Endothelial cell of umbilical vein (primary cell): ENCODE measurements at regions not wholly inside any gene's neighbourhood (a gene's known extent, or its start where the extent isn't known, plus 50 kb on each side); places are given as distances from the start of the nearest gene placed in this dataset.

Source experiments
- BruUV-seq: library from RNA; stranded (reverse); fragments of 400-500 nt; replicated peaks from 2 replicates; lab custom pipeline; 2021; lab: Mats Ljungman, UMichigan
- CTCF ChIA-PET: fragments of 300-600, 350-600 bp; sonication (Branson Sonifier 250); formaldehyde crosslinking; loops from one replicate; lab custom pipeline; 2021; ENCODE audit warnings: antibody characterized with exemption, inconsistent platforms; lab: Charles Lee
- POLR2A ChIA-PET: fragments of 300-600, 350-600 bp; sonication (Branson Sonifier 250); formaldehyde crosslinking; loops from one replicate; lab custom pipeline; 2021; ENCODE audit warnings: antibody characterized with exemption, inconsistent platforms; lab: Charles Lee
- DNase-seq: peaks from one replicate; pipeline ENCODE4 v3.0.0-alpha.2; 2011; ENCODE audit warnings: low read depth, low spot score
- FAIRE-seq: peaks from 2 replicates; lab custom pipeline; 2011; peaks lifted over from hg19 to GRCh38; lab: Jason Lieb, UNC
- H2AFZ ChIP-seq: 2 replicates; pipeline ENCODE4 v1.6.0; 2012; ENCODE audit warnings: low read depth, low read length, control low read depth, inconsistent platforms
- H3K27ac ChIP-seq: 2 replicates; pipeline ENCODE4 v1.5.1; 2011; ENCODE audit warnings: low read depth, mild to moderate bottlenecking, control low read depth, low read length, moderate library complexity; ENCODE audit not compliant: insufficient read depth
- H3K27me3 ChIP-seq, 2 experiments: 2 replicates each; pipeline versions ENCODE4 v1.6.0 to v1.6.1; 2011; ENCODE audit warnings: low read length in 2 of 2, mixed read lengths in 1 of 2; ENCODE audit not compliant: control insufficient read depth in 2 of 2, insufficient read depth in 2 of 2
- H3K36me3 ChIP-seq, 2 experiments: 2 replicates in 1 of 2; 3 replicates in 1 of 2; pipeline ENCODE4 v1.5.1; 2011; ENCODE audit warnings: low read length in 2 of 2, mild to moderate bottlenecking in 1 of 2, moderate library complexity in 1 of 2; ENCODE audit not compliant: control insufficient read depth in 2 of 2, insufficient read depth in 2 of 2; ENCODE audit errors: extremely low read depth in 1 of 2
- H3K4me1 ChIP-seq: 3 replicates; pipeline ENCODE4 v1.5.1; 2011; ENCODE audit warnings: mild to moderate bottlenecking, low read length; ENCODE audit not compliant: control insufficient read depth, insufficient read depth; ENCODE audit errors: extremely low read depth
- H3K4me2 ChIP-seq: 2 replicates; pipeline ENCODE4 v1.6.1; 2011; ENCODE audit warnings: low read length, control low read depth, mixed read lengths; ENCODE audit not compliant: insufficient read depth
- H3K4me3 ChIP-seq, 3 experiments: fragments of 200-600 bp in 1 of 3; sonication (generic), shearing (Covaris generic) in 1 of 3; replicated peaks in 1 of 3; 2 replicates each; pipeline ENCODE4 v1.5.1; 2011 to 2016; ENCODE audit warnings: control low read depth in 3 of 3, low read length in 3 of 3, mild to moderate bottlenecking in 2 of 3, inconsistent platforms in 1 of 3, low read depth in 1 of 3, moderate library complexity in 1 of 3; ENCODE audit not compliant: insufficient read depth in 1 of 3
- H3K79me2 ChIP-seq: 2 replicates; pipeline ENCODE4 v1.6.0; 2012; ENCODE audit warnings: low read length, inconsistent platforms; ENCODE audit not compliant: control insufficient read depth, insufficient read depth
- H3K9ac ChIP-seq: replicated peaks from 2 replicates; pipeline ENCODE3; 2011; ENCODE audit warnings: low read length, control low read depth; ENCODE audit not compliant: insufficient read depth; ENCODE audit errors: extremely low read depth
- H3K9me1 ChIP-seq: replicated peaks from 3 replicates; pipeline ENCODE4 v1.6.0; 2011; ENCODE audit warnings: mild to moderate bottlenecking, low read length; ENCODE audit not compliant: control insufficient read depth, insufficient read depth; ENCODE audit errors: extremely low read depth
- H3K9me3 ChIP-seq: replicated peaks from 2 replicates; pipeline ENCODE4 v1.5.1; 2012; ENCODE audit warnings: low read length, inconsistent platforms; ENCODE audit not compliant: control insufficient read depth, insufficient read depth
- H4K20me1 ChIP-seq: replicated peaks from 2 replicates; pipeline ENCODE3; 2011; ENCODE audit warnings: mild to moderate bottlenecking, low read length; ENCODE audit not compliant: control insufficient read depth, insufficient read depth; ENCODE audit errors: extremely low read depth
- EZH2 ChIP-seq: IDR thresholded peaks from 2 replicates; pipeline ENCODE4 v1.6.1; 2012; ENCODE audit warnings: borderline replicate concordance, low read depth, mild to moderate bottlenecking, moderate library complexity, low read length, inconsistent platforms; ENCODE audit not compliant: severe bottlenecking
- FOS ChIP-seq: IDR thresholded peaks from 2 replicates; pipeline ENCODE4 v1.6.1; 2011; ENCODE audit warnings: mild to moderate bottlenecking, low read length, moderate library complexity, borderline replicate concordance; ENCODE audit not compliant: insufficient read depth
- GATA2 ChIP-seq: IDR thresholded peaks from 2 replicates; pipeline ENCODE4 v1.7.0; 2011; ENCODE audit warnings: low read depth, mild to moderate bottlenecking, moderate library complexity, mixed read lengths, low read length; ENCODE audit not compliant: insufficient read length, insufficient read depth
- JUN ChIP-seq: IDR thresholded peaks from 2 replicates; pipeline ENCODE4 v1.6.1; 2011; ENCODE audit warnings: borderline replicate concordance, low read depth; ENCODE audit not compliant: insufficient read length, insufficient read depth
- MAX ChIP-seq: IDR thresholded peaks from 2 replicates; pipeline ENCODE4 v1.6.1; 2011; ENCODE audit not compliant: insufficient read depth, insufficient read length
- POLR2A ChIP-seq: IDR thresholded peaks from 2 replicates; pipeline ENCODE4 v1.6.1; 2012; ENCODE audit warnings: low read depth, mild to moderate bottlenecking, control low read depth, low read length
- dilution Hi-C: fragments of 300-500 bp; cut with MboI; formaldehyde crosslinking; loops from one replicate; pipeline ENCODE4 v1.15.0; 2019; ENCODE audit warnings: low sequenced_read_pairs; ENCODE audit not compliant: extremely low pct_ligation_motif_present
- intact Hi-C: fragments of 100-400 bp; cut with micrococcal nuclease; formaldehyde crosslinking; loops from one replicate; pipeline ENCODE4 v1.10.0; 2022
- TF ChIP-seq, protein P1 (sequence below), 2 donors: IDR thresholded peaks; 1 replicate in 1 of 2; 2 replicates in 1 of 2; pipeline ENCODE4 v1.5.1; 2011; ENCODE audit warnings: low read length in 2 of 2, mild to moderate bottlenecking in 2 of 2, moderate library complexity in 2 of 2, control low read depth in 1 of 2, inconsistent platforms in 1 of 2, low read depth in 1 of 2; ENCODE audit not compliant: insufficient read depth in 1 of 2; ENCODE audit errors: extremely low read depth in 1 of 2

- Histone ChIP-seq H3K79me2 (no peaks in the 10 kb centered on the region), H3K9me1 (no peaks in the 10 kb centered on the region), H2AFZ (no peak overlapping the region), H3K9me3 (no peaks in the 10 kb centered on the region), H3K27ac (no peak overlapping the region), H3K4me1 (no peaks in the 10 kb centered on the region), H3K27me3 (no peaks in the 10 kb centered on the region), H3K9ac (no peak overlapping the region), H3K36me3 (no peaks in the 10 kb centered on the region), H3K4me2 (no peak overlapping the region), H4K20me1 (no peaks in the 10 kb centered on the region), H3K4me3 (no peak overlapping the region)
- dilution Hi-C loops: no loop called here
- CTCF ChIA-PET: no interaction called here
- BruUV-seq: no TSS peak
- DNase-seq (no peak), FAIRE-seq (no peak)
- POLR2A ChIA-PET: no interaction called here
- intact Hi-C loops: no loop called here
- TF ChIP-seq POLR2A: no peak
Observed at GRCh38 chr15:87792250-87793040, 464.1 kb downstream of the NTRK3 start.

DNA sequence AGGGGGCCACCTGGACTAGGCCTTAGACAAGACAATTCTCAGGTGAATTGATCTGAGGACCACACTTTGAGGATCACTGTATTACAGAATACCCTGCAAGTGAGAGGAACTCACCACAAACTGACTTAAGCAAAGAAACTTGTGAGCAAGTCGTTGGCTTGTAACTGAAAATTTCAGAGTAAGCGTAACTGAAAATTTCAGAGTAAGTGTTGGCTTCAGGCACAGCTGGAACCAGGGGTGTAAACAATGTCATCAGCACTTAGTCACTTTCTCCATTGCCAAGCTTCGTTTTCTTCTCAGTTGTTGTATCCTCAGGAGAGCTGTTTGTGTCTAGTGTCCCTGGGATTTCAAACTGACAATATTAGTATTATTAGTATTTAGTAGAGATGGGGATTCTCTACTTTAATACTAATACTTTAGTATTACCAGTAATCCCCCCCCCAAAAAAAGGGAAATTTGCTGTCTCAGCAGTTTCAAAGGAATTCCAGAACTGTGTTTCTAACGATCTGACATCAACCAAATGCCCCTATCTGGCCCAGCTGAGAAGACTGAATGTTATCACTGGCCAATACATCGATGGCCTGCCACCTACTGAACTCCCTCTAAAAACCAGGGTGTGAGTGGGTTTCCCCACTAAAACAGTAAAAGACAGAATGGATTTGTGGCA, 474.4 kb downstream of the NTRK3 start:
- H3K9ac ChIP-seq: no peak overlapping the region
- no peaks in the 10 kb centered on the region for H3K9me3 ChIP-seq
- TF ChIP-seq, protein P1, sequence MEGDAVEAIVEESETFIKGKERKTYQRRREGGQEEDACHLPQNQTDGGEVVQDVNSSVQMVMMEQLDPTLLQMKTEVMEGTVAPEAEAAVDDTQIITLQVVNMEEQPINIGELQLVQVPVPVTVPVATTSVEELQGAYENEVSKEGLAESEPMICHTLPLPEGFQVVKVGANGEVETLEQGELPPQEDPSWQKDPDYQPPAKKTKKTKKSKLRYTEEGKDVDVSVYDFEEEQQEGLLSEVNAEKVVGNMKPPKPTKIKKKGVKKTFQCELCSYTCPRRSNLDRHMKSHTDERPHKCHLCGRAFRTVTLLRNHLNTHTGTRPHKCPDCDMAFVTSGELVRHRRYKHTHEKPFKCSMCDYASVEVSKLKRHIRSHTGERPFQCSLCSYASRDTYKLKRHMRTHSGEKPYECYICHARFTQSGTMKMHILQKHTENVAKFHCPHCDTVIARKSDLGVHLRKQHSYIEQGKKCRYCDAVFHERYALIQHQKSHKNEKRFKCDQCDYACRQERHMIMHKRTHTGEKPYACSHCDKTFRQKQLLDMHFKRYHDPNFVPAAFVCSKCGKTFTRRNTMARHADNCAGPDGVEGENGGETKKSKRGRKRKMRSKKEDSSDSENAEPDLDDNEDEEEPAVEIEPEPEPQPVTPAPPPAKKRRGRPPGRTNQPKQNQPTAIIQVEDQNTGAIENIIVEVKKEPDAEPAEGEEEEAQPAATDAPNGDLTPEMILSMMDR (IDR thresholded peaks at IDR 0.05; ENCODE audit: extremely low read depth in 1 of 2, insufficient read depth in 1 of 2, low read depth in 1 of 2, low read length in 2 of 2): no peak
- TF ChIP-seq POLR2A (no peak), JUN (no peak), EZH2 (no peak), FOS (no peak), GATA2 (no peak), MAX (no peak)
- POLR2A ChIA-PET: no interaction called here
- H3K4me3 ChIP-seq: no peak overlapping the region
- CTCF ChIA-PET: no interaction called here
- H3K4me1 ChIP-seq: no peaks in the 10 kb centered on the region
- no TSS peak for BruUV-seq
- H3K79me2 ChIP-seq: no peaks in the 10 kb centered on the region
- H3K27me3 ChIP-seq: no peaks in the 10 kb centered on the region
- no peak overlapping the region for H3K27ac ChIP-seq
- no peaks in the 10 kb centered on the region for H4K20me1 ChIP-seq
- H2AFZ ChIP-seq: no peak overlapping the region
- no peaks in the 10 kb centered on the region for H3K36me3 ChIP-seq
- DNase-seq: no peak
- H3K9me1 ChIP-seq: no peaks in the 10 kb centered on the region
- no peak for FAIRE-seq
- dilution Hi-C loops: no loop called here
- no peak overlapping the region for H3K4me2 ChIP-seq
- intact Hi-C loops: no loop called here
